ENCODE measurements at regions not wholly inside any gene's neighbourhood (a gene's known extent, or its start where the extent isn't known, plus 50 kb on each side); places are given as distances from the start of the nearest gene placed in this dataset.
"Not testable (repeated sequence)": the region's sequence is repeated elsewhere in the genome, so short reads cannot be mapped to it uniquely, and the experiment has no call there.

GRCh38 chr4:102403116-102403515 lies 57.8 kb upstream of the SLC39A8 start:
- Histone ChIP-seq H3K4me1 (ENCODE audit: insufficient read depth, low read length, poor library complexity, severe bottlenecking) (peaks cover 22% of the 10 kb centered on the region), H3K4me3 (ENCODE audit: low read depth, low read length, poor library complexity, severe bottlenecking) (no peak overlapping the region), H3K27me3 (replicated peaks; ENCODE audit: insufficient read depth, low read depth, low read length, poor library complexity) (no peaks in the 10 kb centered on the region), H3K9me3 (ENCODE audit: low read depth, low read length, poor library complexity, severe bottlenecking) (no peaks in the 10 kb centered on the region), H3K36me3 (ENCODE audit: insufficient read depth, low read length, poor library complexity, severe bottlenecking) (no peaks in the 10 kb centered on the region), H3K27ac (ENCODE audit: low read depth, low read length, poor library complexity, severe bottlenecking) (no peak overlapping the region)
- ChIA-PET CTCF (interaction anchor here (0.5 to 0.7 kb wide), 2 partner anchors 17 to 28 kb away, joined by 4 to 7 read pairs; no protein-coding TSS in a partner anchor), POLR2A (ENCODE audit: low non-redundant PET) (no interaction called here)
- no TSS peak for BruUV-seq (replicated peaks)
- no peak for TF ChIP-seq CTCF (conservative IDR thresholded peaks at IDR 0.05; ENCODE audit: low read depth, low read length)
- TF ChIP-seq EZH2 (IDR thresholded peaks at IDR 0.05; ENCODE audit: borderline replicate concordance, low read depth, low read length, poor library complexity, severe bottlenecking), result no peak
- intact Hi-C loops (cut with micrococcal nuclease; ENCODE audit: unreplicated experiment), result no loop called here
- DNase-seq (ENCODE audit: low spot score), result no peak

- CTCF ChIA-PET, result no interaction called here
- peaks cover 22% of the 10 kb centered on the region for H3K4me1 ChIP-seq (ENCODE audit: insufficient read depth, low read length, poor library complexity, severe bottlenecking)
- H3K27ac ChIP-seq (ENCODE audit: low read depth, low read length, poor library complexity, severe bottlenecking), result no peak overlapping the region
- no peaks in the 10 kb centered on the region for H3K9me3 ChIP-seq (ENCODE audit: low read depth, low read length, poor library complexity, severe bottlenecking)
- no TSS peak for BruUV-seq (replicated peaks)
- intact Hi-C loops (cut with micrococcal nuclease; ENCODE audit: unreplicated experiment), result no loop called here
- POLR2A ChIA-PET (ENCODE audit: low non-redundant PET), result no interaction called here
- no peak for TF ChIP-seq CTCF (conservative IDR thresholded peaks at IDR 0.05; ENCODE audit: low read depth, low read length)
- TF ChIP-seq EZH2 (IDR thresholded peaks at IDR 0.05; ENCODE audit: borderline replicate concordance, low read depth, low read length, poor library complexity, severe bottlenecking), result no peak
- no peaks in the 10 kb centered on the region for H3K27me3 ChIP-seq (replicated peaks; ENCODE audit: insufficient read depth, low read depth, low read length, poor library complexity)
- H3K36me3 ChIP-seq (ENCODE audit: insufficient read depth, low read length, poor library complexity, severe bottlenecking), result no peaks in the 10 kb centered on the region
- DNase-seq (ENCODE audit: low spot score), result peak; percentile 74
- no peak overlapping the region for H3K4me3 ChIP-seq (ENCODE audit: low read depth, low read length, poor library complexity, severe bottlenecking)
Measured at GRCh38 chr4:102404431-102404969, 59.2 kb upstream of the SLC39A8 start.

DNA sequence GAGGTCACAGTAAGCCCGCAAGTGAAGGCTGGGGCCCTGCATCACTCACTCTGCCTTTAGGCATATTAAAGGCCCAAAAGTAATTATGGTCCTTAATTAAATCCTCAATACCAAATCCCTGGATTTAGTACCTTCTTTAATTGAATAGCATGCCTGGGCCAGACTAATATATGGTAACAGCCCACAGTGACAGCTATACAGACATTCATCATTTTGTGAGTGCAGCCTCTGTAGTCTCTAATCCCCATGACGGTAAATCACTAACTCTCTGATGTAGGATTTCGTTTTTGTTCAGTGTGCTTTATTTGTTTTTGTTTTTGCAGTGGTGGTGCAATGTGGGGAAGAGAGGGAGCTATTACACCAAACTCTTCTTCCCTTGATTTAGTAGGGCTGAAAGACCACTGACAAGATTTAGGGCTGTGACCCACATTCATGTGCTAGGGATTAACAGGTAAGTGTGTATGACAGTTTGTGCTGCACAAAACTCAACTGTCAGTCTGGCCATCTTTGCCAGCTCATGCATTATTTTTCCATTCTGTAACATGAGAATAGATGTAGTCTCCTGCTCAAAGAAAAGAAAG lies 60.6 kb upstream of the SLC39A8 start:
- no peak overlapping the region for H3K4me3 ChIP-seq (ENCODE audit: low read depth, low read length, poor library complexity, severe bottlenecking)

GRCh38 chr4:102410884-102411283 lies 65.6 kb upstream of the SLC39A8 start:
- H3K4me1 ChIP-seq (ENCODE audit: insufficient read depth, low read length, poor library complexity, severe bottlenecking); BruUV-seq (replicated peaks); H3K9me3 ChIP-seq (ENCODE audit: low read depth, low read length, poor library complexity, severe bottlenecking); H3K27me3 ChIP-seq (replicated peaks; ENCODE audit: insufficient read depth, low read depth, low read length, poor library complexity); H3K36me3 ChIP-seq (ENCODE audit: insufficient read depth, low read length, poor library complexity, severe bottlenecking); intact Hi-C loops (cut with micrococcal nuclease; ENCODE audit: unreplicated experiment); CTCF ChIA-PET; DNase-seq (ENCODE audit: low spot score); H3K27ac ChIP-seq (ENCODE audit: low read depth, low read length, poor library complexity, severe bottlenecking); POLR2A ChIA-PET (ENCODE audit: low non-redundant PET); H3K4me3 ChIP-seq (ENCODE audit: low read depth, low read length, poor library complexity, severe bottlenecking): not testable (repeated sequence)

More for the DNA sequence above, 60.6 kb upstream of the SLC39A8 start:
- H3K27me3 ChIP-seq (replicated peaks; ENCODE audit: insufficient read depth, low read depth, low read length, poor library complexity), result no peaks in the 10 kb centered on the region
- H3K9me3 ChIP-seq (ENCODE audit: low read depth, low read length, poor library complexity, severe bottlenecking), result no peaks in the 10 kb centered on the region
- H3K4me1 ChIP-seq (ENCODE audit: insufficient read depth, low read length, poor library complexity, severe bottlenecking), result peaks cover 22% of the 10 kb centered on the region
- ChIA-PET POLR2A (ENCODE audit: low non-redundant PET) (no interaction called here), CTCF (no interaction called here)
- TF ChIP-seq CTCF (conservative IDR thresholded peaks at IDR 0.05; ENCODE audit: low read depth, low read length) (no peak), EZH2 (IDR thresholded peaks at IDR 0.05; ENCODE audit: borderline replicate concordance, low read depth, low read length, poor library complexity, severe bottlenecking) (no peak)
- no peak overlapping the region for H3K27ac ChIP-seq (ENCODE audit: low read depth, low read length, poor library complexity, severe bottlenecking)
- no peaks in the 10 kb centered on the region for H3K36me3 ChIP-seq (ENCODE audit: insufficient read depth, low read length, poor library complexity, severe bottlenecking)
- no TSS peak for BruUV-seq (replicated peaks)
- intact Hi-C loops (cut with micrococcal nuclease; ENCODE audit: unreplicated experiment), result no loop called here
- peak; percentile 19 for DNase-seq (ENCODE audit: low spot score)
